GM12892 (cell line): ENCODE measurements at regions not wholly inside any gene's neighbourhood (a gene's known extent, or its start where the extent isn't known, plus 50 kb on each side); places are given as distances from the start of the nearest gene placed in this dataset.

Experiments
- DNase-seq: peaks from one replicate; pipeline ENCODE4 v3.0.0; 2011; ENCODE audit not compliant: insufficient read length
- FAIRE-seq: peaks from 2 replicates; lab custom pipeline; 2011; peaks lifted over from hg19 to GRCh38; lab: Jason Lieb, UNC
- POLR2A ChIP-seq: IDR thresholded peaks from 2 replicates; pipeline ENCODE4 v1.6.1; 2011; ENCODE audit warnings: low read depth, low read length, control low read depth
- POLR2AphosphoS5 ChIP-seq: IDR thresholded peaks from 2 replicates; pipeline ENCODE4 v1.6.1; 2011; ENCODE audit warnings: low read depth, low read length, control low read depth
- TAF1 ChIP-seq: IDR thresholded peaks from 2 replicates; pipeline ENCODE4 v1.6.1; 2011; ENCODE audit warnings: low read depth, mild to moderate bottlenecking, control low read depth, low read length, borderline replicate concordance

DNA sequence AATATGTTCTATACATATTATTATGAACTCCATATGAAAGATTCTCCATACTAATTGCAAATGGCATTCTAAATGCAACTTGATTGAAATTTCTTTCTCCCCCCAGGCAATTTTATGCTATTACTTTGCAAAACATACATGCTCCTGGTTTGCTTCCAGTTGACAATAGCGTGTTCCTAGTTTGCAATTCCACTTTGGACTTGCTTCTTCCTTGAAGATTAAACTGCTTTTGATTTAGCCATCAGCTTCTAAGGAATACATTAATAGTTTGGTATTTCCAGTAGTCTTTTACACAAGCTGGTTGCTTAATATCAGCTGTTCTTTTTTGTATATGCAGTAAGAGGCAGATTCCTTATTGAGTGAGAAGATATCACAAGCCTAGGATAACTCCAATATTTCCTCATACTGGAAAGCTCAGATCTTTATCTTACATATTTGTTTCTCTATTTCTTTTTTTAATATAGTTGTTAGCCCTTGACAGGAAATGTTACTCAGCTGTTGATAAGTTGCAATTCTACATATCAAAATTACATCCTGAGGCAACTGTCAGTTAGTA is 1941.7 kb upstream of the LRRTM1 start:
- DNase-seq (no peak), FAIRE-seq (no peak)
- TF ChIP-seq POLR2AphosphoS5 (no peak), TAF1 (no peak), POLR2A (no peak)

- DNase-seq, result no peak
- TF ChIP-seq POLR2AphosphoS5, result no peak
- TF ChIP-seq POLR2A, result no peak
- TF ChIP-seq TAF1, result no peak
- no peak for FAIRE-seq
These were observed 1934.6 kb upstream of the LRRTM1 start for GRCh38 chr2:82239176-82239575.

DNA sequence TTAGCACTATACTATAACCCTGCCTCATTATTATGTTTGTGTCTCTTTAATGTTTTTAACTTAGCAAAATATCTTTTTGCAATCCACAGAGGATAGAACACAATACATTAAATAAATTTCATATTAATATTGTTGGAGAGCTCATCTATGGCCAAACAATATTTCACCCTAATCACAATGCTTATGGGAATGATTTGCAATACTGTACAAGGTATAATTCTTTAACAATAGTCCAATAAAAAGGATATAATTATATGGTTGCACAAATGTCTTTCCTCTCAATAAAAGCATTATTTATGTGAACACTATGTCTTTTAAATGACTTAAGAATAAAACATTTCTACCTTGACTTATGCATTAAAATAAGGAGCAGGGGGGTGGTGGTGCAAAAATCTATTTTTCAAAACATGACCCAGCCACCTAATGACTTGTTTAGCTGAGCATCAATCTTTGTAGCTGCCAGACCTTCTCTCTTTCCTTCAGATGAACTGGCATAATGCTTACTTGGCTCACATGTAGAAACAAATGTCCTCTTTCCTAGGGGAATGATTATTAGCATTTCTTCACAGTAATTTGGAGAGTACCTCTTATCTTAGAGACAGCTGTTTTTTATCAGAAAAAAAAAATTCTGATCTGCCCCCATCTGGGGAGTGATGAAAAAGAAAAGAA is 1933.6 kb upstream of the LRRTM1 start:
- DNase-seq, result no peak
- FAIRE-seq, result no peak
- TF ChIP-seq TAF1 (no peak), POLR2A (no peak), POLR2AphosphoS5 (no peak)

- DNase-seq (no peak), FAIRE-seq (no peak)
- TF ChIP-seq POLR2A (no peak), TAF1 (no peak), POLR2AphosphoS5 (no peak)
These were observed 1929.8 kb upstream of the LRRTM1 start for GRCh38 chr2:82234283-82234874.

GRCh38 chr2:82233806-82234205 is 1929.3 kb upstream of the LRRTM1 start:
- FAIRE-seq (no peak), DNase-seq (no peak)
- TF ChIP-seq TAF1 (no peak), POLR2AphosphoS5 (no peak), POLR2A (no peak)

DNA sequence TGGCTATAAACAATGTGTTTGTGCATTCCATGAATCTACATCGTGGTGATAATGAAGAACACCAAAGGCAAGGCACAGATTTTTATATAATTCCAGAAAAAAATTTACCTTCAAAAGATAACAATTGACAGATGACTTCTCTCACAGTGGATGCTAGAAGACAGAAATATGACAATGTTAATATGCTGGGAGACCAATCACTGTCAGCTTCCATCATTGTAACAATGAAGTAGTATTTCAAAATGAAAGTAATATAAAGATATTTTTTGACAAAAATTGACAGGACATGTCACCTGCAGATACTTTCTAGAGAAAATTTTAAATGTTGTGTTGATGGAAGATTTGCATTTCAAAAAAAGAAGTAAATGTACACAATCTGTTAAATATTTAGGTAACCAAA is 1925.9 kb upstream of the LRRTM1 start:
- no peak for FAIRE-seq
- TF ChIP-seq POLR2AphosphoS5 (no peak), POLR2A (no peak), TAF1 (no peak)
- DNase-seq, result no peak

DNA sequence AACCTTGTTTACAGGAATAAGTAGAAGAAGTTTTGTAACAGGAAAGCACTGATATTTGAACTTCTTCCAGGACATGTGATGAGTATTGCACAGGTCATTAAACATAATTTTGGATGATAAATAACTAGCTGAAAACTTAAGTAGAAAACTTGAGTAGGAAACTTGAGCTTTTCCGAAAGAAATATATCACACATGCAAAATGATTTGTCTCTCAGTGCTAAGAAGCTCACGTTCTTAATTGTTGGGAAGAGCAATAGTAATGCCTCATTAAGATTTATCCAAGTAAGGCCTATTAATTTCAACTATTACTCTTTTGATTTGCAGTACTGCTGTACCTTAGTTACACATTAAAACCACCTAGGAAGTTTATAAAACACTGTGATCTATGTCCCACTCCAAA is 1921.9 kb upstream of the LRRTM1 start:
- FAIRE-seq, result no peak

GRCh38 chr2:82224301-82224940 is 1919.9 kb upstream of the LRRTM1 start:
- TF ChIP-seq POLR2AphosphoS5 (no peak), TAF1 (no peak), POLR2A (no peak)
- FAIRE-seq (no peak), DNase-seq (no peak)

More for the DNA sequence above, 1921.9 kb upstream of the LRRTM1 start:
- no peak for DNase-seq
- TF ChIP-seq POLR2A (no peak), TAF1 (no peak), POLR2AphosphoS5 (no peak)

- no peak for TF ChIP-seq POLR2A
- no peak for TF ChIP-seq POLR2AphosphoS5
- TF ChIP-seq TAF1, result no peak
- DNase-seq (no peak), FAIRE-seq (no peak)
These were observed 1910.7 kb upstream of the LRRTM1 start for GRCh38 chr2:82215212-82215611.

GRCh38 chr2:82199493-82199852 is 1894.9 kb upstream of the LRRTM1 start:
- FAIRE-seq (no peak), DNase-seq (no peak)
- TF ChIP-seq POLR2A, result no peak

DNA sequence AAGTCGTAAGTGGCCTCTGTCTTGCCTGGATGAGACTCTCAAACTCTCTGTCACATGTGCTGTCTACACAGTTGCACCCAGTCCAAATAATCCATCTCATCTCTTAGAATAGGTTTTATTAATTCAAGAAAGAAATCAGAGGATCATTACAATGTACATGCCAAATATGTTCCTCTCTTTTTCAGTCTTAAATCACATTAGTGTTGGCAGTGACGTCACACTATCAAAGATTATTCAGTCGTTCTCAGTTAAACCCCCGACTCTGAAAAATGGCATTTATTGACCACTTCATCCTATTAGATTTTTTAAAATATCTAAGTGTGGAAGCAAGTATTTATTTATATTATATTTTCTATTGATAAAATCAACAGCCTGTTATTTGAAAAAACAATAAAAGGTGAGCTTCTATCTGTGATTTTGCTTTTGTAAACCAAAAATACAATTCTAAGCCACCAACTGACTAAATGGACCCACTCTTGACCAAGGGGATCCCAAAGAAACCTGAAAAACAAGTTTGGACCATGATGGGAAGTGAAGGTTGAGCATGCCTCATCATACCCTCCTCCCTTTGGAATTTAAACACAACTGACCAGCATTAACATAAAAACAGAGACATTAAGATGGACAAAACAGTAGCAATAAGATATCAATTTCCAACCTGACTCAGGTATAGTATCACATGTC is 1894.4 kb upstream of the LRRTM1 start:
- no peak for DNase-seq
- TF ChIP-seq POLR2AphosphoS5 (no peak), TAF1 (no peak), POLR2A (no peak)

More for the DNA sequence above, 1894.4 kb upstream of the LRRTM1 start:
- FAIRE-seq, result no peak
